ENCODE measurements at regions not wholly inside any gene's neighbourhood (a gene's known extent, or its start where the extent isn't known, plus 50 kb on each side); places are given as distances from the start of the nearest gene placed in this dataset.

DNA sequence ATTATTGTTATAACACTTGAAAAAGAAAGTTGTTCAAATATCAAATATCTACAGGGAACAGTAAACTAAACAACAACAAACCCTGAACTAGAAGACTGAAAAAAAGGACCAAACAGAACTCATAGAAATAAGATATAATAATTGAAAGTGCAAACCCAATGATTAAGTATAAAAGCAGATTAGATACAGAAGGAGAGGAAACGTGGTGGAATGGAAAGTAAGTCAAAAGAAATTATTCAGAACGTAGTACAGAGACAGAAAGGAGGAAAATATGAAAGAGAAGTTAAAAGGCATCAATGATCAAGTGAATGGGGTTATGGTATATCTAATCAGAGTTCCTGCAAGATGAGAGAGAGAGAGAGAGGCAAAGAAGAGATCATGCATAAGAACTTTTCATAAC lies 174.2 kb upstream of the DACH1 start:
- no peak for ATAC-seq
- H3K36me3 Mint-ChIP-seq: no peaks in the 10 kb centered on the region
- H3K27ac Mint-ChIP-seq: no peak overlapping the region

DNA sequence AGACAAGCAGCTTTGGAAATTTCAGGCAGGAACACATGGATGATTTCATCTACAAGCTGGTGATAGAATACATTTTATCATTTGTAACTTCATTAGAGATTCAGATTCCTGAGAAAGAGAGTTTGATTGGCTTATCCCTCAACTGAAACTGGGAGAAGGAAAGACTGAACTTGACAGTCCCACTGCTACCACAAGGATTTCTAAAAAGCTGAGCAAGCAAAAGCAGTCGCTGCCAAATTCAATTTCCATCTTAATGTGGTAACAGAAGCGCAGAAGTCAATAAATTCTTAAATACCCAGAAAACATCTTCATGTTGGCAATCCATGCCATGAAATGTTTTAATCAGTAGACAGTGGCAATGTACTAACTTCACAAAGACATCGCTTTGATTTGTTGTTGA lies 172.1 kb upstream of the DACH1 start:
- ATAC-seq (no peak), DNase-seq (ENCODE audit: low spot score in 2 of 2) (no peak)
- Mint-ChIP-seq H3K36me3 (no peaks in the 10 kb centered on the region), H3K27ac (no peak overlapping the region), H3K9me3 (peaks cover 3 to 18% of the 10 kb centered on the region in 2 donors)

More for the DNA sequence above, 174.2 kb upstream of the DACH1 start:
- DNase-seq (ENCODE audit: low spot score in 2 of 2): no peak
- peaks cover 4 to 14% of the 10 kb centered on the region in 2 donors for H3K9me3 Mint-ChIP-seq

DNA sequence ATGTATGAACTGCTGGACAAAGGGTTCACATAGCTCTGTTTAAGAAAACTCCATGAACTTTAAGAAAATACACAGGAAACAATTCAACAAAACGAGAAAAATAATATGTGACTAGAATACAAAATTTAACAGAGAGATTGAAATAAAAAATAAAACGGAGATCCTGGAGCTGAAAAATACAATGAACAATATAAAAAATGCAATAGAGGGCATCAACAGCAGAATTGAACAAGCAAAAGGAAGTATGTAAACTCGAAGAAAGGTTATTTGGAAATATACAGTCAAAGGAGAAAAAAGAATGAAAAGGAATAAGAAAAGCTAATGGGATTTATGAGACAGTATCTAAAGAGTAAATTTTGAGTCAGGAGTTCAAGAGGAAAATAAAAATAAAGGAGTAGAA lies 163.0 kb upstream of the DACH1 start:
- no peak overlapping the region for H3K27ac Mint-ChIP-seq
- no peak for ATAC-seq
- DNase-seq (ENCODE audit: low spot score in 2 of 2): no peak
- peaks cover 0 to 19% of the 10 kb centered on the region in 2 donors for H3K36me3 Mint-ChIP-seq
- H3K9me3 Mint-ChIP-seq: peaks cover 16 to 22% of the 10 kb centered on the region in 2 donors

DNA sequence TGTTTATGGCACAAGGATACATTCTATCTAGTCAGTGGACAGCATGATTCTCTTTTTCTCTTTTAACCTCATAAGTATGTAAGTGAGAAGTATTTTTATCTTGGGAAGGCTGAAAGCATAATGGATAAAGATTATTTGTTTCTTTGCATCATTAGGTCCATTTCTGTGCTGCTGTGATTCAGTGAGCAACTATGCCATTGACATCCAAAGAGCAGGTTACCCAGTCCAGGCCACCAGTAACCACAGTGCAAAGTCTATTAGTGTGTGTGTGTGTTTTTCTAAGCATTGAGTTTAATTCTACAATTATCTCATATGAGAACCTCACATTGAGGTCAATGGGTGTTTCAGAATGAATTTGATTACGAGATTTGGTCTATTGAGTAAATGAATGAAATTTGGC lies 158.8 kb upstream of the DACH1 start:
- no peak for DNase-seq (ENCODE audit: low spot score in 2 of 2)
- no peak for ATAC-seq

GRCh38 chr13:72023895-72024294 lies 156.9 kb upstream of the DACH1 start:
- peaks cover 2 to 7% of the 10 kb centered on the region in 2 donors for H3K9me3 Mint-ChIP-seq
- H3K36me3 Mint-ChIP-seq: peaks cover 0 to 8% of the 10 kb centered on the region in 2 donors
- H3K27ac Mint-ChIP-seq: no peak overlapping the region
- no peak for DNase-seq (ENCODE audit: low spot score in 2 of 2)
- ATAC-seq: no peak

More for the DNA sequence above, 158.8 kb upstream of the DACH1 start:
- Mint-ChIP-seq H3K27ac (no peak overlapping the region), H3K9me3 (peaks cover 12 to 14% of the 10 kb centered on the region in 2 donors), H3K36me3 (peaks cover 0 to 19% of the 10 kb centered on the region in 2 donors)

DNA sequence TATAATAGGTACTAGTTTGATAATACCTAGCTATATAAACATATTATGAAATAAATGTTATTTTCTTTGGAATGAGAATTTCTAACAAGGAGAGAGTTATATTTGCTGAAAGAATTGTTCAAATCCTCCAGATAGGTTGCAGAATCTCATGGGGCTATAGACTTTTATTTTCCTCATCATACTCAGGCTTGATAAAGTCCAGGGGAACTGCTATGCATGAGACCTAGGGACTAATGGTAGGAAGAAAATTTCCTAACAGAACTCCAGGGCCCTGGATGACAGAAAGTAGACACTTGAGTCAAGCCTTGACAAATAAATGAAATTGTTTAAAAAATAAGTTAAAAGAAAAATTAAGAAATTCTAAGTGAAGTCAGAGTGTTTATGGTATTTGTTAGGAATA lies 138.5 kb upstream of the DACH1 start:
- H3K36me3 Mint-ChIP-seq: no peaks in the 10 kb centered on the region
- ATAC-seq (no peak), DNase-seq (ENCODE audit: low spot score in 2 of 2) (no peak)
- H3K9me3 Mint-ChIP-seq: peaks cover 5 to 12% of the 10 kb centered on the region in 2 donors
- H3K27ac Mint-ChIP-seq: no peak overlapping the region

DNA sequence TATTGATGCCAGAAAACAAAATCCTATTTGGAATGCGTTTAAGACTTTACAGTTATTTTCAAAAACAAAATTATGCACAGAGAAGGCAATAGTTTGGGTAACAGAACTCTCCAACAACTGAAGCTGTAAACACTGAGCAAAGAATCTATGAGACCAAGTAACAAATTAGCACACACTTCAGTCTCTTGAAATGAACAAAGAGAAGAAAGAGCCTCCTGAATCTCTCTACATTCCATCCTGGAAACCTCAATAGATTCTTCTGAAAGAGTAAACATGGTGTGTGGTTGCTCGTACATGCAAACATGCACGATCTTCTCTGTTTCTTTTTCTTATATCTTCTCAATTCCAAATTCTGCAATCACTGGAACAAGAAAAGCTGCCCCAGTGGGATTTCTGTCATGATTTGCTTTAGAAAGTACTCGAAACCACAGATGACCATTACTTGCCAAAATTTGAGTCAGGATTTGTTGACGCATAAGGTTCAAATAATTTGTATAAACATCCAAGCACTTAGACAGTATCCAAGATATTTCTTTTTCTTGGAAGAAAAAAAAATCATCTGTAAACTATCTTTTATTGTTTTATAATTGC lies 137.9 kb upstream of the DACH1 start:
- peaks cover 5 to 14% of the 10 kb centered on the region in 2 donors for H3K9me3 Mint-ChIP-seq
- no peak for ATAC-seq
- no peak for DNase-seq (ENCODE audit: low spot score in 2 of 2)
- no peaks in the 10 kb centered on the region for H3K36me3 Mint-ChIP-seq
- H3K27ac Mint-ChIP-seq: no peak overlapping the region

- H3K27ac Mint-ChIP-seq: no peak overlapping the region
- ATAC-seq: no peak
- no peaks in the 10 kb centered on the region for H3K36me3 Mint-ChIP-seq
Observed at GRCh38 chr13:72004246-72004645, 137.2 kb upstream of the DACH1 start.

DNA sequence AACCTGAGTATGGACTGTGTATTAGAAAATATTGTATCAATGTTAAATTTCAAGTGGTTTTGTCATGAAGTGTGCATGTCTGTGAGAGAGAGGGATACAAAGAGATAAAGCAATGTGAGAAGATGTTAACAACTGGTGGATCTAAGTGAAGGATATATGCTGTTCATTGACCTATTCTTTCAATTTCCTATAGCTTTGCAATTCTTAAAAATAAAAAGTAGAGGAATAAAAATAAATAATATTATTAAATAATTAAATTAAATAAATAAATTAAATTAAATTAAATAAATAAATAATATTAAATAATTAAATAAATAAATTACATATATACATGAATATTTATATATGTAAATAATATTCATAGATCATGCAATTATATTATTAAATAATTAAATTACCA lies 131.2 kb upstream of the DACH1 start:
- H3K27ac Mint-ChIP-seq: no peak overlapping the region
- no peak for ATAC-seq

More at GRCh38 chr13:72004246-72004645, 137.2 kb upstream of the DACH1 start:
- DNase-seq (ENCODE audit: low spot score in 2 of 2): no peak
- H3K9me3 Mint-ChIP-seq: peaks cover 5 to 15% of the 10 kb centered on the region in 2 donors

GRCh38 chr13:71979616-71980015 lies 112.6 kb upstream of the DACH1 start:
- ATAC-seq: no peak
- no peak for DNase-seq (ENCODE audit: low spot score in 2 of 2)
- H3K27ac Mint-ChIP-seq: no peak overlapping the region
- H3K36me3 Mint-ChIP-seq: no peaks in the 10 kb centered on the region
- peaks cover 0 to 33% of the 10 kb centered on the region in 2 donors for H3K9me3 Mint-ChIP-seq

More for the DNA sequence above, 131.2 kb upstream of the DACH1 start:
- DNase-seq (ENCODE audit: low spot score in 2 of 2): no peak
- no peaks in the 10 kb centered on the region for H3K36me3 Mint-ChIP-seq
- peaks cover 9 to 19% of the 10 kb centered on the region in 2 donors for H3K9me3 Mint-ChIP-seq

DNA sequence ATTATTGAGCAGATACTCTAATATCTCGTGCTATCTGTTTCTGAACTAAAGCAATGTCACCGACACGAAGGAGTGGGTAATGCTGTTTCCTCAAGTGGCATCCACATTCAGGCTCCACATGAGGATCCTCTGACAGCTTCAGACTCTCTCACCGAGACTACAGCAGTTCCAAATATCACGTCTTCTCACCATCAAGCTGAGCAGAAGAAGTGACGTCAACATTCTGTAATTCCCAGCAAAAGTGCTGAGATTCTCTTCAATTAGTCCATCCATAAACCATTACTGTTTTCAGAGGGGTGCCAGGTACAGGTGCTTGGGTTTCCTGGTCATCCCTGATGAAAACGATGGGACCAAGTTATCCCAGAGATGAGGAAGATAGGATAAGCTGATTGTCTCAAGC lies 110.0 kb upstream of the DACH1 start:
- DNase-seq (ENCODE audit: low spot score in 2 of 2) (no peak), ATAC-seq (no peak)
- Mint-ChIP-seq H3K9me3 (peaks cover 0 to 19% of the 10 kb centered on the region in 2 donors), H3K27ac (no peak overlapping the region), H3K36me3 (no peaks in the 10 kb centered on the region)

GRCh38 chr13:71967990-71968389 lies 101.0 kb upstream of the DACH1 start:
- no peak overlapping the region for H3K27ac Mint-ChIP-seq
- no peak for ATAC-seq
- H3K36me3 Mint-ChIP-seq: no peaks in the 10 kb centered on the region

GRCh38 chr13:71964491-71965100 lies 97.6 kb upstream of the DACH1 start:
- no peak overlapping the region for H3K27ac Mint-ChIP-seq
- ATAC-seq (no peak), DNase-seq (ENCODE audit: low spot score in 2 of 2) (no peak)
- H3K9me3 Mint-ChIP-seq: peaks cover under 1 to 9% of the 10 kb centered on the region in 2 donors
- H3K36me3 Mint-ChIP-seq: no peaks in the 10 kb centered on the region

More at GRCh38 chr13:71967990-71968389, 101.0 kb upstream of the DACH1 start:
- no peak for DNase-seq (ENCODE audit: low spot score in 2 of 2)
- peaks cover 5 to 9% of the 10 kb centered on the region in 2 donors for H3K9me3 Mint-ChIP-seq

DNA sequence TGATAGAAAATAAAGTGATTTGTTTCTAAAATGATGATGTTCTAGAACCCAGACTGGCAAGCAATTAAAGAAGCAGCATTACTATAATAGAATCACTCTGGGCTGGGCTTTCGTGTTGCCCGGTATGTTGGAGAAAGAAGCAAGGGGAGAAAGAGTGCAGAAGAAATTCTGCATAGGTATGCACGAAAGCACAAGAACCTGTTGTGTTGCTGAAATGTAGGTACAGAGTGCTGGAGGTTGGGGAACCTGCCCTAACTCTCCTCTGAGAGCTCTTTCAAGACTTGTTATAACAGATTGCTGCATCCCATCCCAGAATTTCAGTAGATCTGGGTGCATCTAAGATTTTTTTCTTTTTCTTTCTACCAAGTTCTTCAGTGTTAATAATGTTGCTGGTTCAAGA lies 95.7 kb upstream of the DACH1 start:
- no peaks in the 10 kb centered on the region for H3K36me3 Mint-ChIP-seq
- ATAC-seq: no peak
- H3K9me3 Mint-ChIP-seq: peaks cover 0 to 9% of the 10 kb centered on the region in 2 donors
- DNase-seq (ENCODE audit: low spot score in 2 of 2): no peak
- H3K27ac Mint-ChIP-seq: no peak overlapping the region

- DNase-seq (ENCODE audit: low spot score in 2 of 2) (no peak), ATAC-seq (no peak)
- peaks cover 0 to 9% of the 10 kb centered on the region in 2 donors for H3K9me3 Mint-ChIP-seq
- H3K27ac Mint-ChIP-seq: no peak overlapping the region
- H3K36me3 Mint-ChIP-seq: no peaks in the 10 kb centered on the region
Observed at GRCh38 chr13:71962126-71962525, 95.1 kb upstream of the DACH1 start.

GRCh38 chr13:71949441-71949840 lies 82.4 kb upstream of the DACH1 start:
- DNase-seq (ENCODE audit: low spot score in 2 of 2) (no peak), ATAC-seq (no peak)
- Mint-ChIP-seq H3K27ac (no peak overlapping the region), H3K36me3 (no peaks in the 10 kb centered on the region), H3K9me3 (peaks cover 0 to 8% of the 10 kb centered on the region in 2 donors)

DNA sequence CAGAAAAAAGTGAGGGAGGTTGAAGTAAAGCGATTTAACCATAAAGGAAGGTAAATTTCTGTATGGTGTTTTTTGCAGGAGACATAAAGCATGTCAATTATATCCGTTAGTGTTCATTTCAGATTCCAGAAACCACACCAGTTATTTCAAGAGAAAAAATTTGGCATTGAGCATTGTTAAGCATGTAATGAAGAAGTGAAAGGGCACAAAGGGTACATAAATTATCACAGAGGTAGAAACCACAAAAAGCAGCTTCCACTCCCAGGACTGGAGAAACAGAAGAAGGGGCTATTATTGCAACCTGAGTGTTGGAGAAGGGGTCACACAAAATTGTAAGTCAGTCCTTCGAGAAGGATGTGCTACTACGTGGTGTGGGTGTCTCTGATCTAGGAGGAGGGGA lies 72.2 kb upstream of the DACH1 start:
- DNase-seq (ENCODE audit: low spot score in 2 of 2): no peak
- H3K9me3 Mint-ChIP-seq: peaks cover 0 to 7% of the 10 kb centered on the region in 2 donors
- ATAC-seq: no peak
- no peak overlapping the region for H3K27ac Mint-ChIP-seq
- H3K36me3 Mint-ChIP-seq: no peaks in the 10 kb centered on the region
